Fibroblast of villous mesenchyme (primary cell): ENCODE measurements at regions not wholly inside any gene's neighbourhood (a gene's known extent, or its start where the extent isn't known, plus 50 kb on each side); places are given as distances from the start of the nearest gene placed in this dataset.

Source experiments
- DNase-seq: peaks from one replicate; pipeline ENCODE4 v3.0.0-alpha.2; 2010; ENCODE audit warnings: low read depth
- H3K4me3 ChIP-seq: 2 replicates; pipeline ENCODE4 v1.5.1; 2011; ENCODE audit warnings: low read depth, mild to moderate bottlenecking, low read length
- TF ChIP-seq, protein P1 (sequence below): IDR thresholded peaks from 2 replicates; pipeline ENCODE4 v1.5.1; 2012; ENCODE audit warnings: low read depth, mild to moderate bottlenecking, low read length; ENCODE audit not compliant: insufficient read depth

DNA sequence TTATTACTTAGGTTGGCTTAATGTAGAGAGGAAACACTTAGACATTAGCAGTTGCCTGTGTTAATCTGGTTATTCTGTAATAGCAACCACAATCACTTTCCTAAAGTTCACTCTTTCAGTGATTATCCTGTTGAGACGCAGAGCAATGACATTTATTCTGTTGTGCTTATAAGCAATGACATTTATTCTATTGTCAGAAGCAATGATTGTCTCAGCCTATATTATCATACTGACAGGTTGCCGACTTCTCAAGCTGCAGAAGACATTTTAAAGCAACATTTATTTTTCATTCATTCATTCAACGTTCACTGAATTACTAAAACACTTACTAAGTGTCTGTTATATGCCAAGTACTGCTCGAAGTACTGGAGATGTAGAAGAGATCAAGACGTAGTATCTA, 193.5 kb upstream of the SLITRK3 start:
- TF ChIP-seq, protein P1, sequence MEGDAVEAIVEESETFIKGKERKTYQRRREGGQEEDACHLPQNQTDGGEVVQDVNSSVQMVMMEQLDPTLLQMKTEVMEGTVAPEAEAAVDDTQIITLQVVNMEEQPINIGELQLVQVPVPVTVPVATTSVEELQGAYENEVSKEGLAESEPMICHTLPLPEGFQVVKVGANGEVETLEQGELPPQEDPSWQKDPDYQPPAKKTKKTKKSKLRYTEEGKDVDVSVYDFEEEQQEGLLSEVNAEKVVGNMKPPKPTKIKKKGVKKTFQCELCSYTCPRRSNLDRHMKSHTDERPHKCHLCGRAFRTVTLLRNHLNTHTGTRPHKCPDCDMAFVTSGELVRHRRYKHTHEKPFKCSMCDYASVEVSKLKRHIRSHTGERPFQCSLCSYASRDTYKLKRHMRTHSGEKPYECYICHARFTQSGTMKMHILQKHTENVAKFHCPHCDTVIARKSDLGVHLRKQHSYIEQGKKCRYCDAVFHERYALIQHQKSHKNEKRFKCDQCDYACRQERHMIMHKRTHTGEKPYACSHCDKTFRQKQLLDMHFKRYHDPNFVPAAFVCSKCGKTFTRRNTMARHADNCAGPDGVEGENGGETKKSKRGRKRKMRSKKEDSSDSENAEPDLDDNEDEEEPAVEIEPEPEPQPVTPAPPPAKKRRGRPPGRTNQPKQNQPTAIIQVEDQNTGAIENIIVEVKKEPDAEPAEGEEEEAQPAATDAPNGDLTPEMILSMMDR: no peak
- no peak overlapping the region for H3K4me3 ChIP-seq
- DNase-seq: no peak

DNA sequence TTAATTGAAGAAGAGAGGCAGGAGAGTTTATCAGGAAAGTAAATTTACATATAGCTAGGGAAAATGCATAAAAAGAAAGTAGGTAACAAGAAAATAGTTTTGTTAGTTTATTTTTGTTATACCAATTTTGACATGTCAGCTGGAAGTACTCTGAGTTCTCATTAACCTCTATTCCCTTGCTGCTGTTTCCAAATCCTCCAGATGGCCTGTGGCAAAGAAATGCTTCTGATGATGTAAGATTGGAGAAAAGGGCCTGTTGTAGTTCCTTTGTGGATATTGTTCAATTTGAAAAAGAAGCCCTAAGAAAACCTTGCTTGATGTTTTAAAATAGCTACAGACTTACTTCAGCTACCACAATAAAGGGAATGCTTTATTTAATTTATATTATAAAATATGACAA, 192.9 kb upstream of the SLITRK3 start:
- H3K4me3 ChIP-seq: no peak overlapping the region
- TF ChIP-seq, protein P1: no peak
- DNase-seq: peak; percentile 11

DNA sequence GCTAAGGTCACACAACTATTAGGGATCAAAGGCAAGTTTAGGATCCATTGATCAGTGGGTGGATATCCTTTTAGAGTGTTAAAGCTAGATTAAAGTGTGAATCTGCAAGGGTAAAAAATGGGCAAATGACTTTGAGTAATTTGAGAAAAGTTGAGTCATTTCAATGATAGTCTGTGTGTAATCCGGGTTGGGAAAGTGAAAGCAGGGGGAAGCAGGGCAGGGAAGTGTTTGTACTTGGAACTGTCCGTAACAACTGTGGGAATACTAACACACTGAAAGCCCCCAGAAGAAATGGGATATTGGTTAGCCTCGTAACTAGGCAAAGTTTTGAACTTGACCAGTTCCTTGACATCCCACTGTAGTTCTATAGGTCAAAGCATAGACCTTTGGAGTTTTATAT, 187.2 kb upstream of the SLITRK3 start:
- no peak overlapping the region for H3K4me3 ChIP-seq
- TF ChIP-seq, protein P1: no peak
- no peak for DNase-seq

DNA sequence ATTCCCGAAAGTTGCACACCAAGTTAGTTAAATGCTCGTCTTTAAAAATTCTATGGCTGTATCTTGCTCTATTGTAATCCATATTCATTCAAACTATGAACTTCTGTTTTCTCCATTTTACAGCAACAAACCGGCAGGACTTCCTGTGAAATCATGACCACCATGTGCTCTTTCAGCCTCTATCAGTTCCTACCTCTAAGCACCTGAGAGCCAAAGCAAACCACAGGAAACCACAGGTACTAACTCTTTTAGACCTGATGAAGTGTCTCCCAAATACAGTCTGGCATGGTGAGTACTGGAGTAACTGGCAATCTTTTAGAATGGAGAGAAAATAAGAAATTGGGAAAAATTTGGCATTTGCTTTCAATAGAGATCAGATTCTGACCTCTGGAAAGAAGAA, 186.5 kb upstream of the SLITRK3 start:
- H3K4me3 ChIP-seq: no peak overlapping the region
- TF ChIP-seq, protein P1: no peak

DNA sequence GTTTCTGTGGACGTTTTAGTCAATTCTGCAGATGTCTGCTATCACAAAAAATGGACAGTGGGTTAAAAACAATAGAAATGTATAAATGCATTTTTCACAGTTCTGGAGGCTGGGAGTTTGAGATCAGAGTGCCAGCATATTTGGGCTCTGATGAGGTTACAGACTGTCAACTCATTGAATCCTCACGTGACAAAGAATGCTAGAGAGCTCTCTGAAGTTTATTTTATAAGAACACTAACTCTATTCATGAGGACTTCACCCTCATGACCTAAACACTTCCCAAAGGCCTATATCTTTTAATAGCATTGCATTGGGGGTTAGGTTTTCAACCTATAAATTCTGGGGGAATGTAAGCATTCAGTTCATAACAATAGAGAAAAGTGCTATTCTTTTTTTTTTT, 182.6 kb upstream of the SLITRK3 start:
- H3K4me3 ChIP-seq: no peak overlapping the region
- DNase-seq: no peak
- TF ChIP-seq, protein P1: no peak

More for the DNA sequence above, 186.5 kb upstream of the SLITRK3 start:
- no peak for DNase-seq

DNA sequence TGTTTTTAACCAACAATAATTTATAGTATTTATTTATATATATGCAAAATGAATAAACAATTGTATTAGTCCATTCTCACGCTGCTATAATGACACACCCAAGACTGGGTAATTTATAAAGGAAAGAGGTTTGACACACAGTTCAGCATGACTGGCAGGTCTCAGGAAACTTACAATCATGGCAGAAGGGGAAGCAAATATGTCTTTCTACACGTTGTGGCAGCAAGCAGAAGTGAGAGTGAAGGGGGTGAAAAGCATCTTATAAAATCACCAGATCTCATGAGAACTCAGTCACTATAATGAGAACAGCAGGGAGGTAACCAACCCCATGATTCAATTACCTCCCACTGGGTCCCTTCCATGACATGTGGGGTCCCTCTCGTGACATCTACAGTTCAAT, 162.8 kb upstream of the SLITRK3 start:
- no peak for DNase-seq
- no peak overlapping the region for H3K4me3 ChIP-seq
- TF ChIP-seq, protein P1: no peak

DNA sequence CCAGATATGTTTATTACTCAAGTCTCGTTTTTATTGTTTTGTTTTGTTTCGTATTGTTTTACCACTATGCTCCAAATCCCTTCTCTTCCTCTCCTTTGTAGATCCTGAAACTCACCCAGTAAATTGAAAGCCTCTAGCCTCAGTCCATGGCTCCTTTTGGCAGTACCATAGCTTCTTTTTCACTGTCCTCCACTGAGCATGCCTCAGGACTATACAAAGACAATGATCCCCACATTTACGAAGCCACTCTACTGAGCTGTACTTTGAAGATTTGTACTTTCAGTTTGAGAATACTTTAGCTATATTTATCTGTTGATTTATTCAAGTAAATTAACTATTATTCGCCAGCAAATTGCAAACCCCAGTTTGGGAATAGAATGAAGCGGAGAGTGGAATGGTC, 159.1 kb upstream of the SLITRK3 start:
- no peak overlapping the region for H3K4me3 ChIP-seq
- TF ChIP-seq, protein P1: no peak
- DNase-seq: no peak
